Natural killer cell (primary cell): ENCODE measurements at regions not wholly inside any gene's neighbourhood (a gene's known extent, or its start where the extent isn't known, plus 50 kb on each side); places are given as distances from the start of the nearest gene placed in this dataset.

Experiments used
- ATAC-seq, 3 donors: fragments of 150-1000 bp in 2 of 3; fragments of 200-7000 bp in 1 of 3; cut with Tn5 transposase; 1 replicate in 1 of 3; 2 replicates in 2 of 3; pipeline ENCODE4 v1.10.0; 2021; ENCODE audit warnings: mild to moderate bottlenecking in 2 of 3, moderate library complexity in 2 of 3
- DNase-seq, 2 donors: peaks; one replicate each; pipeline versions ENCODE4 v3.0.0 to v3.0.0-alpha.2; 2013 to 2021; ENCODE audit warnings: mixed read lengths in 1 of 2
- H3K27ac ChIP-seq: one replicate; pipeline ENCODE4 v1.5.1; 2013; ENCODE audit warnings: mild to moderate bottlenecking, low read length
- H3K27me3 ChIP-seq: one replicate; pipeline ENCODE4 v1.6.1; 2013; ENCODE audit warnings: low read length; ENCODE audit not compliant: control insufficient read depth, insufficient read depth
- H3K36me3 ChIP-seq: one replicate; pipeline ENCODE4 v1.6.1; 2013; ENCODE audit warnings: low read length; ENCODE audit not compliant: control insufficient read depth, insufficient read depth
- H3K4me1 ChIP-seq: one replicate; pipeline ENCODE4 v1.6.1; 2013; ENCODE audit warnings: low read length; ENCODE audit not compliant: control insufficient read depth, insufficient read depth
- H3K4me3 ChIP-seq: one replicate; pipeline ENCODE4 v1.5.1; 2013; ENCODE audit warnings: low read length
- H3K9me3 ChIP-seq: one replicate; pipeline ENCODE4 v1.6.1; 2013; ENCODE audit warnings: low read length; ENCODE audit not compliant: control insufficient read depth, insufficient read depth
- H3K27ac Mint-ChIP-seq, 2 donors: one replicate each; pipeline ENCODE4 v1.8.0; 2022; ENCODE audit warnings: mild to moderate bottlenecking in 2 of 2, mixed read lengths in 2 of 2, moderate library complexity in 1 of 2
- H3K27me3 Mint-ChIP-seq, 2 donors: one replicate each; pipeline ENCODE4 v1.8.0; 2022; ENCODE audit warnings: low read depth in 2 of 2, mixed read lengths in 2 of 2
- H3K36me3 Mint-ChIP-seq: one replicate; pipeline ENCODE4 v1.8.0; 2022; ENCODE audit warnings: mixed read lengths
- H3K4me1 Mint-ChIP-seq, 2 donors: one replicate each; pipeline ENCODE4 v1.8.0; 2022; ENCODE audit warnings: mixed read lengths in 2 of 2
- H3K4me3 Mint-ChIP-seq: one replicate; pipeline ENCODE4 v1.8.0; 2022; ENCODE audit warnings: mild to moderate bottlenecking, moderate library complexity, mixed read lengths
- H3K9me3 Mint-ChIP-seq, 2 donors: one replicate each; pipeline ENCODE4 v1.8.0; 2022; ENCODE audit warnings: mixed read lengths in 2 of 2
- WGBS: methylation state at CpG from one replicate; pipeline ENCODE4 v1.1.7; 2013; ENCODE audit warnings: missing lambda C conversion rate; ENCODE audit not compliant: insufficient coverage; 5-methylcytosine and 5-hydroxymethylcytosine counted together
- intact Hi-C: fragments of 100-400 bp; cut with micrococcal nuclease; formaldehyde crosslinking; loops from one replicate; pipeline ENCODE4 v1.14.2; 2022
- TF ChIP-seq, protein P1 (sequence below): fragments of 200-600 bp; IDR thresholded peaks from one replicate; pipeline ENCODE4 v1.8.0; 2022; ENCODE audit warnings: antibody characterized with exemption

DNA sequence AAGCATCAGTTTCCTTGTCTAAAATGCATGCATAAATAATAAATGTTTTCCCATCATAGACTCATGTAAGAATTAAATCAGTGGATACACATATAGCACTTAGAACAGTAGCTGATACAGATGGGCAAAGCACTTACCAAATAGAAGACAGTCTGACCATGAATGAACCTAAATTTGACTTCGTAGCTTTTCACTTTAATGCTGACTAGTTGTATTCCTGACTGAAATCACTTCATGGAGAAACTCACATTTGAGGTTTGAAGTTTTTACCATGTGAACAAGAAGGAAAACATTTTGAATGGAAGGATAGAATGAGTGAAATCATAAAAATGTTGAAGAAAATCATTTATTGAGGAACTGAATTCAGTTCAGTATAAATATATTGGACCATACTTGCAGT, 68.8 kb upstream of the TMCO5A start:
- H3K27me3 Mint-ChIP-seq: no peaks in the 10 kb centered on the region
- intact Hi-C loops: no loop called here
- ATAC-seq: no peak
- H3K4me3 ChIP-seq: no peak overlapping the region
- no peak overlapping the region for H3K27ac ChIP-seq
- no peak overlapping the region for H3K4me3 Mint-ChIP-seq
- no peaks in the 10 kb centered on the region for H3K36me3 ChIP-seq
- TF ChIP-seq, protein P1, sequence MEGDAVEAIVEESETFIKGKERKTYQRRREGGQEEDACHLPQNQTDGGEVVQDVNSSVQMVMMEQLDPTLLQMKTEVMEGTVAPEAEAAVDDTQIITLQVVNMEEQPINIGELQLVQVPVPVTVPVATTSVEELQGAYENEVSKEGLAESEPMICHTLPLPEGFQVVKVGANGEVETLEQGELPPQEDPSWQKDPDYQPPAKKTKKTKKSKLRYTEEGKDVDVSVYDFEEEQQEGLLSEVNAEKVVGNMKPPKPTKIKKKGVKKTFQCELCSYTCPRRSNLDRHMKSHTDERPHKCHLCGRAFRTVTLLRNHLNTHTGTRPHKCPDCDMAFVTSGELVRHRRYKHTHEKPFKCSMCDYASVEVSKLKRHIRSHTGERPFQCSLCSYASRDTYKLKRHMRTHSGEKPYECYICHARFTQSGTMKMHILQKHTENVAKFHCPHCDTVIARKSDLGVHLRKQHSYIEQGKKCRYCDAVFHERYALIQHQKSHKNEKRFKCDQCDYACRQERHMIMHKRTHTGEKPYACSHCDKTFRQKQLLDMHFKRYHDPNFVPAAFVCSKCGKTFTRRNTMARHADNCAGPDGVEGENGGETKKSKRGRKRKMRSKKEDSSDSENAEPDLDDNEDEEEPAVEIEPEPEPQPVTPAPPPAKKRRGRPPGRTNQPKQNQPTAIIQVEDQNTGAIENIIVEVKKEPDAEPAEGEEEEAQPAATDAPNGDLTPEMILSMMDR: no peak
- no peaks in the 10 kb centered on the region for H3K27me3 ChIP-seq
- DNase-seq: no peak
- no peaks in the 10 kb centered on the region for H3K4me1 ChIP-seq
- H3K36me3 Mint-ChIP-seq: no peaks in the 10 kb centered on the region
- H3K9me3 Mint-ChIP-seq: peaks cover 7 to 8% of the 10 kb centered on the region in 2 donors
- H3K4me1 Mint-ChIP-seq: no peaks in the 10 kb centered on the region
- WGBS: 75% methylated on average over 1 of the region's 1 CpG
- no peak overlapping the region for H3K27ac Mint-ChIP-seq
- H3K9me3 ChIP-seq: no peaks in the 10 kb centered on the region

DNA sequence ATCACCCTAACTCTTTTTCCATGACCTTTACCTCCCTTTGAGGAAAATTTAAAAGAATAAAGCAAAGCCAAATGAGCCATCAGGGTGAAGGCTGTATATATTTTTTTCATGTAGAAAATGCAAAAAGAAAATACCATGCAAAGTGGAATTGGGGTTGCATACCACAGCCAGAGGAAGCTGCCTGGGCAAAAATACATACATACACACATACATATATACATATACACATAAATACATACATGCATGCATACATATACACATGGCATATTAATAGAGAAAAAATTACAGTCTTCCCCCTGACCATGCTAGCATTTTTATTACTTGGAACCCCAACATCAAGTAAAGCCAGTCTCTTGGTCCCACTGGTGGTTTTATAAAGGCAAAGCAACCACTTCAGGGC, 63.7 kb upstream of the TMCO5A start:
- Histone ChIP-seq H3K4me1 (no peaks in the 10 kb centered on the region), H3K27me3 (no peaks in the 10 kb centered on the region), H3K4me3 (no peak overlapping the region), H3K36me3 (no peaks in the 10 kb centered on the region), H3K9me3 (no peaks in the 10 kb centered on the region), H3K27ac (no peak overlapping the region)
- Mint-ChIP-seq H3K27me3 (peaks cover 7% of the 10 kb centered on the region in 2 donors), H3K9me3 (peaks cover 0 to 2% of the 10 kb centered on the region in 2 donors), H3K36me3 (no peaks in the 10 kb centered on the region), H3K27ac (no peak overlapping the region), H3K4me1 (no peaks in the 10 kb centered on the region), H3K4me3 (no peak overlapping the region)
- no peak for DNase-seq
- intact Hi-C loops: no loop called here
- TF ChIP-seq, protein P1: no peak
- no peak for ATAC-seq

DNA sequence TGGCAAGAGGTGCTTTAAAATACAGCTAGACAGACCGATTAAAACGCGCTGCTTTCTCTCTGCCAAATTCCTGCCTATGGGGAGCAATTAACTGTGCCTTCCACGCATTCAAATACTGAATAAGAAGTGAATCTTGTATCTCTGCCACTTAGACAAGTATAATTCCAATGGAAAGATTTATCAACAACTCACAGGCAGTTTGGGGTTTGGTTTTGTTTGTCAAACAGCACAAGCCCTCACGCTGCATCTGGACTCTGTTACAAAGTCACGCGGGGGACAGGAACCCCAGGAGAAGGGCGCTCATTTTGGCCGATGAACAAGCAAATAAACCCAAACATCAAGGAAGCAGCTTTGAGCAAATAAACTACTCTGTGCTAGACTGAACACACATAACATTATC, 61.8 kb upstream of the TMCO5A start:
- ATAC-seq (no peak), DNase-seq (no peak)
- whole genome bisulfite sequencing: 88% methylated on average over 9 of the region's 9 CpGs
- Mint-ChIP-seq H3K27ac (no peak overlapping the region), H3K36me3 (no peaks in the 10 kb centered on the region), H3K4me3 (no peak overlapping the region), H3K9me3 (peaks cover 0 to 2% of the 10 kb centered on the region in 2 donors), H3K4me1 (no peaks in the 10 kb centered on the region), H3K27me3 (peaks cover 7 to 23% of the 10 kb centered on the region in 2 donors)
- intact Hi-C loops: no loop called here
- Histone ChIP-seq H3K4me1 (no peaks in the 10 kb centered on the region), H3K4me3 (no peak overlapping the region), H3K9me3 (no peaks in the 10 kb centered on the region), H3K36me3 (no peaks in the 10 kb centered on the region), H3K27me3 (no peaks in the 10 kb centered on the region), H3K27ac (no peak overlapping the region)
- TF ChIP-seq, protein P1: no peak

DNA sequence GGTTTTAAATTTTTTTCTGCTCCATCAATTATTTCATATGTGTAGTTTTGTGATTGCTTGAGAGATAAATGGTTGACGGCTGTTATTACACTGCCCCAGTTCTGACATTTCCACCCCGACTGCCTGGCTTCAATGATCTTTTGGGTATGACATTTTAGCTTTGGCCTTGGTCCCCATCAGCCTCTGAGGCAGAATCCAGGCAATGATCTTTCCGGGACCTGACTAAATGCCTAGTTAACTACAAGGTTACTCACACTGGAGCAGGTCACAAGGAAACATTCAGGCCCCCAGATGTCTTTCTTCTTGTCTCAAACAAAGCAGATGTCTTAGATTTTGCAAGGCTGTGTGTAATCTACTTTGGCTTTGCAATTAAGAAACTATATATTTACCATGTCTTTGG, 61.1 kb upstream of the TMCO5A start:
- H3K4me1 Mint-ChIP-seq: no peaks in the 10 kb centered on the region
- WGBS: 84% methylated on average over 3 of the region's 3 CpGs
- peaks cover 7 to 27% of the 10 kb centered on the region in 2 donors for H3K27me3 Mint-ChIP-seq
- H3K9me3 Mint-ChIP-seq: no peaks in the 10 kb centered on the region
- no peak overlapping the region for H3K27ac ChIP-seq
- H3K27me3 ChIP-seq: no peaks in the 10 kb centered on the region
- ATAC-seq (no peak), DNase-seq (no peak)
- no peak overlapping the region for H3K4me3 ChIP-seq
- no peaks in the 10 kb centered on the region for H3K9me3 ChIP-seq
- TF ChIP-seq, protein P1: no peak
- no peak overlapping the region for H3K4me3 Mint-ChIP-seq
- no peaks in the 10 kb centered on the region for H3K36me3 ChIP-seq
- H3K4me1 ChIP-seq: no peaks in the 10 kb centered on the region
- no peaks in the 10 kb centered on the region for H3K36me3 Mint-ChIP-seq
- no peak overlapping the region for H3K27ac Mint-ChIP-seq
- intact Hi-C loops: no loop called here
